ENCODE measurements at regions not wholly inside any gene's neighbourhood (a gene's known extent, or its start where the extent isn't known, plus 50 kb on each side); places are given as distances from the start of the nearest gene placed in this dataset.
A peak's percentile ranks its signal among the peaks of the same experiment; 100 is the strongest.

DNA sequence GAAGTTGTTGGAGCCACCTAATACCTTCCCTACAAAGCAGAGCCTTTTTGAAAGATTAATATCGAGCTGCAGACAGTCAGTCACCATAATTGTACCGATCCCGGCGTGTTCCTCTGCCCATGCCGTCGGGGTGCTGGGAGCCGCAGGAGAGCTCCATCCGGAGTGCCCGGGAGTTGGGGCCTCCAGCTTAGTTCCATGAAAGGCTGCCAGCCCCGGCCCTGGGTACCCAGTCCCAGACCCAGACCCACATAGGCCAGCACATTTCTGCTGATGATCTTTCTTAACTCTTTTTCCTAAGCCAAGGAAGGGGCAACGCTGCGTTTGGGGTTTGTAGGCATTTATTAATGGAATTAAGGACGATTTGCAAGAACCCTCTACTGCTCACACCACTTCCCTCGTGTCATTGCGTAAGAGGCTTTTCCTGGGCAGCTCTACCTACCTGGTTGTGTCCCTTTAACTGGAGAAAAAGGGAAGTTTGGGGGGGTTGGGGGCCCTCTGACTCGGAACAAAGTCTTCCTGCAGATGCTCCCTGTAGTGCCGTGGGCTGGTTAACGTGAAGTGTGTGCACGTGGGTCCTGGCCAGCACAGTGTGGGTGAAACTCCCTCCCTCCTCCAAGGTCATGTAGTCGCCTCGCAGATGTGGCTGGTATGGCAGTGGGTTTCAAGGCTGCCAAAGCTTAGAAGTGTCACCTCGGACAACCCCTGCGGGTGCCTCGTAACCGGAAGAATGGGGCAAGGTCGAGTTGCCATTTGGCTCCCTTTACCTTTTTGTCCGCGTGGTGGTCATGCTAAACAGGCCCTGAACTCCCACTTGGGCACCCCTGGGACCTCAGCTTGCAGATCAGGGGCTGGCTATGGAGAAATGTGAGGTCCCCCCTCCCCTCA is 54.3 kb upstream of the APCDD1L start:
- Histone ChIP-seq H3K27ac (ENCODE audit: extremely low read depth, low read depth, low read length) (no peak overlapping the region), H3K9me3 (ENCODE audit: control insufficient read depth, insufficient read depth, low read depth, low read length) (no peaks in the 10 kb centered on the region), H3K4me1 (ENCODE audit: control insufficient read depth, insufficient read depth, low read length) (peaks cover 2% of the 10 kb centered on the region; the same call in 1 of the 2 replicates), H3K4me3 (ENCODE audit: low read depth, low read length) (no peak overlapping the region), H3K36me3 (ENCODE audit: control insufficient read depth in 2 of 2, insufficient read depth in 1 of 2, low read length in 2 of 2) (no peaks in the 10 kb centered on the region)
- TF ChIP-seq ZNF19 (tag by site-specific recombination; IDR thresholded peaks at IDR 0.05; ENCODE audit: low read depth) = no peak
- TF ChIP-seq EGR2 (tag by site-specific recombination; IDR thresholded peaks at IDR 0.05; ENCODE audit: low read depth) = peak; percentile 59; the same call in 1 of the 2 replicates
- TF ChIP-seq SETDB1 (IDR thresholded peaks at IDR 0.05; ENCODE audit: insufficient read length, low read length) = no peak
- TF ChIP-seq ZNF266 (tag by site-specific recombination; IDR thresholded peaks at IDR 0.05; ENCODE audit: low read depth) = no peak
- TF ChIP-seq ZFHX2 (tag by site-specific recombination; conservative IDR thresholded peaks at IDR 0.05) = peak; percentile 49
- CTCF ChIA-PET = interaction anchor here (0.6 kb wide), 1 partner anchor 634 kb away, joined by 4 read pairs; no protein-coding TSS in a partner anchor
- POLR2A ChIA-PET = no interaction called here

DNA sequence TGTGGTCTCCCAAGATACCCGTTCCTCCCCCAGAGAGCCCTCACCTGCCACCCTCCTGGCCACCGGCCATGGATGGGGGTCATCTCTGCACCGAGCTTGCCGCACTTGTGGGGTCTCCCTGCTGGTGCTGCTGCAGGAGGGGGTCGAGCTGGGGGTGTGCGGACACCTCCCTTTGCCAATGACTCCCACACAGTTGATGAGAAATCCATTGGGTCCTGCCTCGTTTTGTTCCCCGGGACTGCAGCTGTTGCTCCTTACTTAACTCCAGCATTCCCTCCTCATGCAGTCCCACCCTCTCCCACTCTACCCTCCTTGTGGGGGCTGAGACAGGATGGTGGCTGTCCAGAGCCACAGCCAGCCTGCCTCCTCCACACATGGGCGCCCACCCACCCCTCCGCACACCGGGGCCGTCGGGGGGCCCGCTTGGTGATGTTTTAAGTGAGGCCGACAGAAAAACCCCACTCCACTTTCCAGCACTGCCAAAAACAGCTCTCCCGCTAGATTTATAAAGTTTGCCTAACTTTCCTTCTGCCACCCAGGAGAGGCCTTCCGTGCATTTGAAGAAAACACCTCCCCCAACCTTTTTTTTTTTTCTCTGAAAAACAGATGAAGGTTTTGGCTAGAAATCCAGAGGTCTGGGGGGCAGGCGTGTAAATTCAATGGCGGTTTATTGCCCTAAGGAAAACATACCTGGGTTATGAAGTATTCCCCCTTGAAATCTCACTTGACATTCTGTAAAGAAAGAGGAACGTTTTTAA is 53.5 kb upstream of the APCDD1L start:
- ChIA-PET POLR2A (no interaction called here), CTCF (interaction anchor here (0.6 kb wide), 1 partner anchor 635 kb away, joined by 4 read pairs; no protein-coding TSS in a partner anchor)
- no peak overlapping the region for H3K27ac ChIP-seq (ENCODE audit: extremely low read depth, low read depth, low read length)
- no peaks in the 10 kb centered on the region for H3K36me3 ChIP-seq (ENCODE audit: control insufficient read depth in 2 of 2, insufficient read depth in 1 of 2, low read length in 2 of 2)
- TF ChIP-seq OVOL3 (tag by site-specific recombination; IDR thresholded peaks at IDR 0.05) = no peak
- no peak for TF ChIP-seq ZNF658 (tag by site-specific recombination; IDR thresholded peaks at IDR 0.05)
- TF ChIP-seq, protein P1, sequence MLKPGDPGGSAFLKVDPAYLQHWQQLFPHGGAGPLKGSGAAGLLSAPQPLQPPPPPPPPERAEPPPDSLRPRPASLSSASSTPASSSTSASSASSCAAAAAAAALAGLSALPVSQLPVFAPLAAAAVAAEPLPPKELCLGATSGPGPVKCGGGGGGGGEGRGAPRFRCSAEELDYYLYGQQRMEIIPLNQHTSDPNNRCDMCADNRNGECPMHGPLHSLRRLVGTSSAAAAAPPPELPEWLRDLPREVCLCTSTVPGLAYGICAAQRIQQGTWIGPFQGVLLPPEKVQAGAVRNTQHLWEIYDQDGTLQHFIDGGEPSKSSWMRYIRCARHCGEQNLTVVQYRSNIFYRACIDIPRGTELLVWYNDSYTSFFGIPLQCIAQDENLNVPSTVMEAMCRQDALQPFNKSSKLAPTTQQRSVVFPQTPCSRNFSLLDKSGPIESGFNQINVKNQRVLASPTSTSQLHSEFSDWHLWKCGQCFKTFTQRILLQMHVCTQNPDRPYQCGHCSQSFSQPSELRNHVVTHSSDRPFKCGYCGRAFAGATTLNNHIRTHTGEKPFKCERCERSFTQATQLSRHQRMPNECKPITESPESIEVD (tag by site-specific recombination; IDR thresholded peaks at IDR 0.05) = no peak
- 0 out of 2 replicates have a peak, but pooled peaks have one; percentile 32 for TF ChIP-seq ZFHX2 (tag by site-specific recombination; conservative IDR thresholded peaks at IDR 0.05)
- TF ChIP-seq ZNF155 (tag by site-specific recombination; IDR thresholded peaks at IDR 0.05) = no peak
- peak; percentile 51 for TF ChIP-seq EGR2 (tag by site-specific recombination; IDR thresholded peaks at IDR 0.05; ENCODE audit: low read depth)
- TF ChIP-seq ZNF426 (tag by site-specific recombination; IDR thresholded peaks at IDR 0.05) = no peak
- no peak for TF ChIP-seq ZEB2 (tag by site-specific recombination; IDR thresholded peaks at IDR 0.05)
- no peaks in the 10 kb centered on the region for H3K9me3 ChIP-seq (ENCODE audit: control insufficient read depth, insufficient read depth, low read depth, low read length)
- peaks cover 2% of the 10 kb centered on the region; the same call in 1 of the 2 replicates for H3K4me1 ChIP-seq (ENCODE audit: control insufficient read depth, insufficient read depth, low read length)
- no peak overlapping the region for H3K4me3 ChIP-seq (ENCODE audit: low read depth, low read length)

DNA sequence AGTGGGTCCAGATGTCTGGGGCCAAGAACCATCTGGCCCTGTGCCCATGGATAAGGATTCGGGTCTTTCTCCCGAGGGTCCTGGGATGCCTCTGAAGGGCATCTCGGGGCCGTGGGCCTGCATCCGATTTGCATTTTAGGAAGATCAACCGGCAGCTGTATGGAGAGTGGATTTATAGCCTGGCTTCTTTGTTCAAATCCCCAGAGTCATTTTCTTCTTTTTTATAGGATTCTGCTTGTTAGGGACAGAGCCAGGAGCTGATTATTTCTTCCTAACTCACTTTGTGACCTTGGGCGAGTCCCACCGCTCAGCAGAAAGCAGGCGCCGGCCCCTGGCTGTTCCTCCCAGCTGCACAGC is 52.9 kb upstream of the APCDD1L start:
- TF ChIP-seq, protein P2, sequence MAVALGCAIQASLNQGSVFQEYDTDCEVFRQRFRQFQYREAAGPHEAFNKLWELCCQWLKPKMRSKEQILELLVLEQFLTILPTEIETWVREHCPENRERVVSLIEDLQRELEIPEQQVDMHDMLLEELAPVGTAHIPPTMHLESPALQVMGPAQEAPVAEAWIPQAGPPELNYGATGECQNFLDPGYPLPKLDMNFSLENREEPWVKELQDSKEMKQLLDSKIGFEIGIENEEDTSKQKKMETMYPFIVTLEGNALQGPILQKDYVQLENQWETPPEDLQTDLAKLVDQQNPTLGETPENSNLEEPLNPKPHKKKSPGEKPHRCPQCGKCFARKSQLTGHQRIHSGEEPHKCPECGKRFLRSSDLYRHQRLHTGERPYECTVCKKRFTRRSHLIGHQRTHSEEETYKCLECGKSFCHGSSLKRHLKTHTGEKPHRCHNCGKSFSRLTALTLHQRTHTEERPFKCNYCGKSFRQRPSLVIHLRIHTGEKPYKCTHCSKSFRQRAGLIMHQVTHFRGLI (tag by site-specific recombination; IDR thresholded peaks at IDR 0.05) = no peak
- no peak for TF ChIP-seq OVOL3 (tag by site-specific recombination; IDR thresholded peaks at IDR 0.05)
- TF ChIP-seq ZNF48 (tag by site-specific recombination; IDR thresholded peaks at IDR 0.05) = no peak
- TF ChIP-seq KLF9 (tag by site-specific recombination; IDR thresholded peaks at IDR 0.05; ENCODE audit: low read depth) = no peak
- no peak for TF ChIP-seq IKZF3 (tag by site-specific recombination; IDR thresholded peaks at IDR 0.05)
- no peak overlapping the region for H3K4me3 ChIP-seq (ENCODE audit: low read depth, low read length)
- H3K36me3 ChIP-seq (ENCODE audit: control insufficient read depth in 2 of 2, insufficient read depth in 1 of 2, low read length in 2 of 2) = no peaks in the 10 kb centered on the region
- H3K27ac ChIP-seq (ENCODE audit: extremely low read depth, low read depth, low read length) = no peak overlapping the region
- peaks cover 2% of the 10 kb centered on the region; the same call in 1 of the 2 replicates for H3K4me1 ChIP-seq (ENCODE audit: control insufficient read depth, insufficient read depth, low read length)
- POLR2A ChIA-PET = no interaction called here
- CTCF ChIA-PET = no interaction called here
- H3K9me3 ChIP-seq (ENCODE audit: control insufficient read depth, insufficient read depth, low read depth, low read length) = no peaks in the 10 kb centered on the region

All from HEK293 (cell line).